Liver (tissue), 8 donors: ENCODE measurements at regions not wholly inside any gene's neighbourhood (a gene's known extent, or its start where the extent isn't known, plus 50 kb on each side); places are given as distances from the start of the nearest gene placed in this dataset.

Experiments used
- DNase-seq: peaks from one replicate; pipeline ENCODE4 v3.0.0-alpha.2; 2017; ENCODE audit warnings: low spot score
- H3K27ac ChIP-seq, 2 donors: one replicate each; pipeline ENCODE4 v1.7.0; 2013; ENCODE audit warnings: inconsistent platforms in 2 of 2, low read length in 2 of 2, control low read depth in 1 of 2, low read depth in 1 of 2, mild to moderate bottlenecking in 1 of 2
- H3K27me3 ChIP-seq, 4 donors: one replicate each; pipeline versions ENCODE4 v1.6.1 to v1.7.0; 2013; ENCODE audit warnings: low read length in 3 of 4, inconsistent platforms in 1 of 4, mild to moderate bottlenecking in 1 of 4, moderate library complexity in 1 of 4; ENCODE audit not compliant: control insufficient read depth in 4 of 4, insufficient read depth in 4 of 4
- H3K36me3 ChIP-seq, 4 donors: one replicate each; pipeline versions ENCODE4 v1.6.1 to v1.7.0; 2013; ENCODE audit warnings: low read length in 3 of 4, mild to moderate bottlenecking in 3 of 4, low read depth in 1 of 4, moderate library complexity in 1 of 4; ENCODE audit not compliant: control insufficient read depth in 4 of 4, insufficient read depth in 3 of 4
- H3K4me1 ChIP-seq, 4 donors: one replicate each; pipeline versions ENCODE4 v1.6.1 to v1.7.0; 2013; ENCODE audit warnings: low read length in 3 of 4, mild to moderate bottlenecking in 3 of 4, moderate library complexity in 1 of 4; ENCODE audit not compliant: control insufficient read depth in 4 of 4, insufficient read depth in 4 of 4
- H3K4me3 ChIP-seq, 3 donors: one replicate each; pipeline versions ENCODE4 v1.6.1 to v1.7.0; 2013; ENCODE audit warnings: low read length in 3 of 3, control low read depth in 1 of 3, low read depth in 1 of 3, mild to moderate bottlenecking in 1 of 3
- H3K9ac ChIP-seq, 2 donors: one replicate each; pipeline ENCODE4 v1.7.0; 2013; ENCODE audit warnings: low read length in 2 of 2, mild to moderate bottlenecking in 2 of 2, moderate library complexity in 2 of 2, control low read depth in 1 of 2, low read depth in 1 of 2
- H3K9me3 ChIP-seq, 4 donors: one replicate each; pipeline versions ENCODE4 v1.6.1 to v1.7.0; 2013; ENCODE audit warnings: low read length in 3 of 4; ENCODE audit not compliant: control insufficient read depth in 4 of 4
- EGR1 ChIP-seq, 2 donors: IDR thresholded peaks; 2 replicates each; pipeline ENCODE4 v1.6.1; 2016 to 2018; ENCODE audit warnings: antibody characterized with exemption in 2 of 2, low read depth in 2 of 2
- FOXA1 ChIP-seq: IDR thresholded peaks from 2 replicates; pipeline ENCODE4 v1.6.1; 2016; ENCODE audit warnings: antibody characterized with exemption
- HNF4A ChIP-seq, 2 donors: conservative IDR thresholded peaks; 2 replicates each; pipeline ENCODE4 v1.6.1; 2016; ENCODE audit warnings: antibody characterized with exemption in 2 of 2, mild to moderate bottlenecking in 2 of 2
- HNF4G ChIP-seq: IDR thresholded peaks from 2 replicates; pipeline ENCODE4 v1.6.1; 2016; ENCODE audit warnings: antibody characterized with exemption
- JUND ChIP-seq, 2 donors: IDR thresholded peaks; 2 replicates each; pipeline ENCODE4 v1.6.1; 2016; ENCODE audit warnings: antibody characterized with exemption in 2 of 2
- RAD21 ChIP-seq, 2 donors: IDR thresholded peaks; 2 replicates each; pipeline ENCODE4 v1.6.1; 2016; ENCODE audit warnings: antibody characterized with exemption in 2 of 2, mild to moderate bottlenecking in 2 of 2
- RXRA ChIP-seq, 2 donors: IDR thresholded peaks; 2 replicates each; pipeline ENCODE4 v1.6.1; 2017 to 2018; ENCODE audit warnings: antibody characterized with exemption in 2 of 2, mild to moderate bottlenecking in 1 of 2
- SP1 ChIP-seq: IDR thresholded peaks from 2 replicates; pipeline ENCODE4 v1.6.1; 2018; ENCODE audit warnings: antibody characterized with exemption, mild to moderate bottlenecking
- TAF1 ChIP-seq: conservative IDR thresholded peaks from 2 replicates; pipeline ENCODE4 v1.6.1; 2016; ENCODE audit warnings: antibody characterized with exemption, mild to moderate bottlenecking
- YY1 ChIP-seq: IDR thresholded peaks from 2 replicates; pipeline ENCODE4 v1.6.1; 2016; ENCODE audit warnings: antibody characterized with exemption, mild to moderate bottlenecking
- WGBS: extraction: QIAGEN DNeasy Blood & Tissue Kit; methylation state at CpG from one replicate; pipeline ENCODE4 v1.1.7; 2013; 5-methylcytosine and 5-hydroxymethylcytosine counted together
- TF ChIP-seq, protein P1 (sequence below): IDR thresholded peaks from 2 replicates; pipeline ENCODE4 v1.6.1; 2016; ENCODE audit warnings: antibody characterized with exemption
- TF ChIP-seq, protein P2 (sequence below): IDR thresholded peaks from 2 replicates; pipeline ENCODE4 v1.6.1; 2016; ENCODE audit warnings: antibody characterized with exemption
- TF ChIP-seq, protein P3 (sequence below): IDR thresholded peaks from 2 replicates; pipeline ENCODE4 v1.6.1; 2016; ENCODE audit warnings: antibody characterized with exemption, mild to moderate bottlenecking
- TF ChIP-seq, protein P4 (sequence below): fragments of 150-350 bp; IDR thresholded peaks from 2 replicates; pipeline ENCODE4 v1.5.1; 2017; ENCODE audit warnings: improper control_type of control experiment, low read depth, low read length; ENCODE audit not compliant: missing input control
- TF ChIP-seq, protein P5 (sequence below): IDR thresholded peaks from 2 replicates; pipeline ENCODE4 v1.6.1; 2016; ENCODE audit warnings: antibody characterized with exemption
- donor health status: healthy.
- donor health status: healthy.
- donor health status: healthy.
- donor health status: healthy.
- donor health status: healthy.

DNA sequence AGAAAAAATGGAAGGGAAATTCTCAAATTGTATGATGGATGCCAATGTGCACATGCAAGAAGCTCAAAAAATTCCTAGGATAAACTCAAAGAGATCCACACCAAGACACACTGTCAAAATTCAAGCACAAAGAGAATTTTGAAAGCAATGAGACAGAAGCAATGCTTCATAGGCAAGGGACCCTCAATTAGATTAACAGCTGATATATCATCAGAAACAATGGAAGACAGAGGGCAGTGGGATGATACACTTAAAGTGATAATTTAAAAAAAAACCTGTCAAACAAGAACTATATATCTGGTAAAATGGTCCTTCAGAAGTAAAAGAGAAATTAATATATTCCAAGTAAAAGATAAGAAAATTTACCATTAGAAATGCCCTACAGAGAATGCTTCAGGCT is 306.3 kb upstream of the PCDH7 start:
- TF ChIP-seq, protein P1, sequence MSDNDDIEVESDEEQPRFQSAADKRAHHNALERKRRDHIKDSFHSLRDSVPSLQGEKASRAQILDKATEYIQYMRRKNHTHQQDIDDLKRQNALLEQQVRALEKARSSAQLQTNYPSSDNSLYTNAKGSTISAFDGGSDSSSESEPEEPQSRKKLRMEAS: no peak
- TF ChIP-seq, protein P2, sequence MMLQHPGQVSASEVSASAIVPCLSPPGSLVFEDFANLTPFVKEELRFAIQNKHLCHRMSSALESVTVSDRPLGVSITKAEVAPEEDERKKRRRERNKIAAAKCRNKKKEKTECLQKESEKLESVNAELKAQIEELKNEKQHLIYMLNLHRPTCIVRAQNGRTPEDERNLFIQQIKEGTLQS: no peak
- no peak for TF ChIP-seq RAD21 (IDR thresholded peaks at IDR 0.05)
- no peak for TF ChIP-seq HNF4A (conservative IDR thresholded peaks at IDR 0.05)
- no peak for TF ChIP-seq FOXA1
- TF ChIP-seq, protein P3, sequence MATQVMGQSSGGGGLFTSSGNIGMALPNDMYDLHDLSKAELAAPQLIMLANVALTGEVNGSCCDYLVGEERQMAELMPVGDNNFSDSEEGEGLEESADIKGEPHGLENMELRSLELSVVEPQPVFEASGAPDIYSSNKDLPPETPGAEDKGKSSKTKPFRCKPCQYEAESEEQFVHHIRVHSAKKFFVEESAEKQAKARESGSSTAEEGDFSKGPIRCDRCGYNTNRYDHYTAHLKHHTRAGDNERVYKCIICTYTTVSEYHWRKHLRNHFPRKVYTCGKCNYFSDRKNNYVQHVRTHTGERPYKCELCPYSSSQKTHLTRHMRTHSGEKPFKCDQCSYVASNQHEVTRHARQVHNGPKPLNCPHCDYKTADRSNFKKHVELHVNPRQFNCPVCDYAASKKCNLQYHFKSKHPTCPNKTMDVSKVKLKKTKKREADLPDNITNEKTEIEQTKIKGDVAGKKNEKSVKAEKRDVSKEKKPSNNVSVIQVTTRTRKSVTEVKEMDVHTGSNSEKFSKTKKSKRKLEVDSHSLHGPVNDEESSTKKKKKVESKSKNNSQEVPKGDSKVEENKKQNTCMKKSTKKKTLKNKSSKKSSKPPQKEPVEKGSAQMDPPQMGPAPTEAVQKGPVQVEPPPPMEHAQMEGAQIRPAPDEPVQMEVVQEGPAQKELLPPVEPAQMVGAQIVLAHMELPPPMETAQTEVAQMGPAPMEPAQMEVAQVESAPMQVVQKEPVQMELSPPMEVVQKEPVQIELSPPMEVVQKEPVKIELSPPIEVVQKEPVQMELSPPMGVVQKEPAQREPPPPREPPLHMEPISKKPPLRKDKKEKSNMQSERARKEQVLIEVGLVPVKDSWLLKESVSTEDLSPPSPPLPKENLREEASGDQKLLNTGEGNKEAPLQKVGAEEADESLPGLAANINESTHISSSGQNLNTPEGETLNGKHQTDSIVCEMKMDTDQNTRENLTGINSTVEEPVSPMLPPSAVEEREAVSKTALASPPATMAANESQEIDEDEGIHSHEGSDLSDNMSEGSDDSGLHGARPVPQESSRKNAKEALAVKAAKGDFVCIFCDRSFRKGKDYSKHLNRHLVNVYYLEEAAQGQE: no peak
- TF ChIP-seq, protein P4, sequence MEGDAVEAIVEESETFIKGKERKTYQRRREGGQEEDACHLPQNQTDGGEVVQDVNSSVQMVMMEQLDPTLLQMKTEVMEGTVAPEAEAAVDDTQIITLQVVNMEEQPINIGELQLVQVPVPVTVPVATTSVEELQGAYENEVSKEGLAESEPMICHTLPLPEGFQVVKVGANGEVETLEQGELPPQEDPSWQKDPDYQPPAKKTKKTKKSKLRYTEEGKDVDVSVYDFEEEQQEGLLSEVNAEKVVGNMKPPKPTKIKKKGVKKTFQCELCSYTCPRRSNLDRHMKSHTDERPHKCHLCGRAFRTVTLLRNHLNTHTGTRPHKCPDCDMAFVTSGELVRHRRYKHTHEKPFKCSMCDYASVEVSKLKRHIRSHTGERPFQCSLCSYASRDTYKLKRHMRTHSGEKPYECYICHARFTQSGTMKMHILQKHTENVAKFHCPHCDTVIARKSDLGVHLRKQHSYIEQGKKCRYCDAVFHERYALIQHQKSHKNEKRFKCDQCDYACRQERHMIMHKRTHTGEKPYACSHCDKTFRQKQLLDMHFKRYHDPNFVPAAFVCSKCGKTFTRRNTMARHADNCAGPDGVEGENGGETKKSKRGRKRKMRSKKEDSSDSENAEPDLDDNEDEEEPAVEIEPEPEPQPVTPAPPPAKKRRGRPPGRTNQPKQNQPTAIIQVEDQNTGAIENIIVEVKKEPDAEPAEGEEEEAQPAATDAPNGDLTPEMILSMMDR: no peak
- no peak for TF ChIP-seq EGR1 (IDR thresholded peaks at IDR 0.05; ENCODE audit: low read depth in 2 of 2)
- TF ChIP-seq HNF4G: no peak
- no peak for TF ChIP-seq JUND (IDR thresholded peaks at IDR 0.05)
- no peak for TF ChIP-seq YY1
- TF ChIP-seq, protein P5, sequence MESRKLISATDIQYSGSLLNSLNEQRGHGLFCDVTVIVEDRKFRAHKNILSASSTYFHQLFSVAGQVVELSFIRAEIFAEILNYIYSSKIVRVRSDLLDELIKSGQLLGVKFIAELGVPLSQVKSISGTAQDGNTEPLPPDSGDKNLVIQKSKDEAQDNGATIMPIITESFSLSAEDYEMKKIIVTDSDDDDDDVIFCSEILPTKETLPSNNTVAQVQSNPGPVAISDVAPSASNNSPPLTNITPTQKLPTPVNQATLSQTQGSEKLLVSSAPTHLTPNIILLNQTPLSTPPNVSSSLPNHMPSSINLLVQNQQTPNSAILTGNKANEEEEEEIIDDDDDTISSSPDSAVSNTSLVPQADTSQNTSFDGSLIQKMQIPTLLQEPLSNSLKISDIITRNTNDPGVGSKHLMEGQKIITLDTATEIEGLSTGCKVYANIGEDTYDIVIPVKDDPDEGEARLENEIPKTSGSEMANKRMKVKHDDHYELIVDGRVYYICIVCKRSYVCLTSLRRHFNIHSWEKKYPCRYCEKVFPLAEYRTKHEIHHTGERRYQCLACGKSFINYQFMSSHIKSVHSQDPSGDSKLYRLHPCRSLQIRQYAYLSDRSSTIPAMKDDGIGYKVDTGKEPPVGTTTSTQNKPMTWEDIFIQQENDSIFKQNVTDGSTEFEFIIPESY: no peak
- H3K36me3 ChIP-seq: no peaks in the 10 kb centered on the region
- DNase-seq: no peak
- no peaks in the 10 kb centered on the region for H3K27me3 ChIP-seq
- H3K27ac ChIP-seq: no peak overlapping the region
- no peak overlapping the region for H3K9ac ChIP-seq
- H3K4me1 ChIP-seq: no peaks in the 10 kb centered on the region
- H3K9me3 ChIP-seq: peaks cover 0 to 20% (median 4%) of the 10 kb centered on the region in 4 donors
- no peak overlapping the region for H3K4me3 ChIP-seq

DNA sequence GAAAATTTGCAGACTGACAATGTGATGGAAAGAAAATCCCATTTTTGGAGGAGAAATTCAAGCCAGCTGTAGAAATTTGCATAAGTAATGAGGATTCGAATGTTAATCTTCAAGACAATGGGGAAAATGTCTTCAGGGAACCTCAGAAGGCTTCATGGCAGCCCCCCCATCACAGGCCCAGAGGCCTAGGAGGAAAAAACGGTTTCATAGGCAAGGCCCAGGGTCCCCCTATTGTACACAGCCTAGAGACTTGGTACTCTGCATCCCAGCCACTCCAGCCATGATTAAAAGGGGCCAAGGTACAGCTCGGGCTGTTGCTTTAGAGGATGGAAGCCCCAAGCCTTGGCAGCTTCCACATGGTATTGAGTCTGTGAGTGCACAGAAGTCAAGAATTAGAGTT is 303.6 kb upstream of the PCDH7 start:
- H3K4me1 ChIP-seq: no peaks in the 10 kb centered on the region
- no peak for TF ChIP-seq SP1
- TF ChIP-seq, protein P1: no peak
- TF ChIP-seq TAF1: no peak
- TF ChIP-seq RXRA (IDR thresholded peaks at IDR 0.05): no peak
- TF ChIP-seq YY1: no peak

More for the DNA sequence above, 303.6 kb upstream of the PCDH7 start:
- H3K9me3 ChIP-seq: peaks cover 0 to 20% (median 4%) of the 10 kb centered on the region in 4 donors
- WGBS: 40% methylated on average over 3 of the region's 3 CpGs
- H3K4me3 ChIP-seq: no peak overlapping the region
- H3K9ac ChIP-seq: no peak overlapping the region
- H3K36me3 ChIP-seq: no peaks in the 10 kb centered on the region
- H3K27ac ChIP-seq: no peak overlapping the region
- no peaks in the 10 kb centered on the region for H3K27me3 ChIP-seq
- DNase-seq: no peak
